WTC11 (cell line): ENCODE measurements at regions not wholly inside any gene's neighbourhood (a gene's known extent, or its start where the extent isn't known, plus 50 kb on each side); places are given as distances from the start of the nearest gene placed in this dataset.

ENCODE experiments used
- ATF1 ChIP-seq: sonication (generic); formaldehyde crosslinking; IDR thresholded peaks from 2 replicates; pipeline ENCODE4 v1.8.1; 2023; ENCODE audit warnings: mild to moderate bottlenecking, moderate library complexity, missing genetic modification reagents
- CDX4 ChIP-seq: fragments of 250-450 bp; sonication (Bioruptor Pico); IDR thresholded peaks from 2 replicates; pipeline ENCODE4 v1.9.0; 2021; ENCODE audit warnings: moderate library complexity, mild to moderate bottlenecking, inconsistent platforms, borderline replicate concordance
- CREB1 ChIP-seq: sonication (generic); formaldehyde crosslinking; IDR thresholded peaks from 2 replicates; pipeline ENCODE4 v1.8.0; 2023; ENCODE audit warnings: mild to moderate bottlenecking, missing genetic modification reagents
- CTCF ChIP-seq: fragments of 200-600 bp; IDR thresholded peaks from 2 replicates; pipeline ENCODE4 v1.8.0; 2022; ENCODE audit warnings: antibody characterized with exemption
- E2F4 ChIP-seq: sonication (generic); formaldehyde crosslinking; IDR thresholded peaks from 2 replicates; pipeline ENCODE4 v1.8.1; 2022; ENCODE audit warnings: low read depth, mild to moderate bottlenecking, moderate library complexity, missing genetic modification reagents, borderline replicate concordance
- FOXJ3 ChIP-seq: sonication (generic); formaldehyde crosslinking; IDR thresholded peaks from 2 replicates; pipeline ENCODE4 v1.9.0; 2021; ENCODE audit warnings: missing genetic modification reagents, mild to moderate bottlenecking, borderline replicate concordance
- FOXP1 ChIP-seq: sonication (generic); formaldehyde crosslinking; IDR thresholded peaks from 2 replicates; pipeline ENCODE4 v1.8.0; 2022; ENCODE audit warnings: missing genetic modification reagents, mild to moderate bottlenecking, moderate library complexity, borderline replicate concordance
- IRF2 ChIP-seq: sonication (generic); formaldehyde crosslinking; IDR thresholded peaks from 2 replicates; pipeline ENCODE4 v1.8.0; 2022; ENCODE audit warnings: low read depth, missing genetic modification reagents, borderline replicate concordance
- MYBL2 ChIP-seq: sonication (generic); formaldehyde crosslinking; IDR thresholded peaks from 2 replicates; pipeline ENCODE4 v1.8.1; 2023; ENCODE audit warnings: mild to moderate bottlenecking, moderate library complexity, missing genetic modification reagents
- NFE2L1 ChIP-seq: sonication (generic); formaldehyde crosslinking; IDR thresholded peaks from 2 replicates; pipeline ENCODE4 v1.8.1; 2023; ENCODE audit warnings: missing genetic modification reagents
- NR2C2 ChIP-seq: sonication (generic); formaldehyde crosslinking; IDR thresholded peaks from 2 replicates; pipeline ENCODE4 v1.8.0; 2022; ENCODE audit warnings: mild to moderate bottlenecking, missing genetic modification reagents
- TEAD4 ChIP-seq: sonication (generic); formaldehyde crosslinking; IDR thresholded peaks from 2 replicates; pipeline ENCODE4 v1.8.0; 2022; ENCODE audit warnings: mild to moderate bottlenecking, missing genetic modification reagents
- ZBTB43 ChIP-seq: sonication (generic); formaldehyde crosslinking; IDR thresholded peaks from 2 replicates; pipeline ENCODE4 v1.8.1; 2023; ENCODE audit warnings: mild to moderate bottlenecking, missing genetic modification reagents
- ZMAT4 ChIP-seq: fragments of 250-450 bp; sonication (Bioruptor Pico); IDR thresholded peaks from 2 replicates; pipeline ENCODE4 v1.9.0; 2021; ENCODE audit warnings: mild to moderate bottlenecking

GRCh38 chr6:51062166-51062722 is 243.6 kb downstream of the TFAP2B start:
- TF ChIP-seq CTCF (no peak), E2F4 (CRISPR knock-in tag) (no peak), NR2C2 (CRISPR knock-in tag) (no peak), ZBTB43 (no peak), CREB1 (CRISPR knock-in tag) (no peak), MYBL2 (CRISPR knock-in tag) (no peak), IRF2 (CRISPR knock-in tag) (no peak), FOXJ3 (CRISPR knock-in tag) (no peak), TEAD4 (no peak), NFE2L1 (no peak), CDX4 (CRISPR knock-in tag) (no peak), FOXP1 (CRISPR knock-in tag) (no peak), ATF1 (CRISPR knock-in tag) (no peak), ZMAT4 (CRISPR knock-in tag) (no peak)
